ENCODE measurements at regions not wholly inside any gene's neighbourhood (a gene's known extent, or its start where the extent isn't known, plus 50 kb on each side); places are given as distances from the start of the nearest gene placed in this dataset.
A peak's percentile ranks its signal among the peaks of the same experiment; 100 is the strongest.

DNA sequence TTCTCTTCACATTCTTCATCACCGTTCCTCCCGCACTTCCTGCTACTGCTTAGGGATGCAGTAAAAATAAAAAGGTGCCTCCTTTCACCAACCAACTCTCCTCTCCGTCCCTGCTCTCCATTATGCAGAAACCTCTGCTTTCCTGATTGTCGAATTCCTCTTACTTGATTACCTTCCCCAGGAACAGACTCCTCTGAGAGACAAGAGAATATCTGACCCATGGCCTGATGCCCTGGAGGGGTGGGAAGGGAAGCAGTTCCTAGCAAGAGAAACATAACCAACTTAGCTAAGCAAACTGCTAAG is 80.9 kb downstream of the TRIM29 start:
- H3K36me3 ChIP-seq (ENCODE audit: control insufficient read depth in 4 of 4, insufficient read depth in 3 of 4, low read depth in 1 of 4, low read length in 3 of 4): no peaks in the 10 kb centered on the region
- no peak overlapping the region for H3K4me3 ChIP-seq (ENCODE audit: low read depth in 1 of 3, low read length in 3 of 3)
- H3K27ac ChIP-seq (ENCODE audit: low read depth in 1 of 2, low read length in 2 of 2): no peak overlapping the region
- no peak overlapping the region for H3K9ac ChIP-seq (ENCODE audit: low read depth in 1 of 2, low read length in 2 of 2)
- no peaks in the 10 kb centered on the region for H3K4me1 ChIP-seq (ENCODE audit: control insufficient read depth in 4 of 4, insufficient read depth in 4 of 4, low read length in 3 of 4)
- peak; percentile 6 for DNase-seq (ENCODE audit: low spot score)
- H3K9me3 ChIP-seq (ENCODE audit: control insufficient read depth in 4 of 4, low read length in 3 of 4): peaks cover 0 to 4% (median 1%) of the 10 kb centered on the region in 4 donors
- TF ChIP-seq RXRA (IDR thresholded peaks at IDR 0.05): no peak
- no peak for TF ChIP-seq EGR1 (IDR thresholded peaks at IDR 0.05; ENCODE audit: low read depth in 2 of 2)
- TF ChIP-seq TAF1 (conservative IDR thresholded peaks at IDR 0.05): no peak
- WGBS: 83% methylated on average over 4 of the region's 4 CpGs
- peaks cover 0 to 2% (median 0%) of the 10 kb centered on the region in 4 donors for H3K27me3 ChIP-seq (ENCODE audit: control insufficient read depth in 4 of 4, insufficient read depth in 4 of 4, low read length in 3 of 4)

DNA sequence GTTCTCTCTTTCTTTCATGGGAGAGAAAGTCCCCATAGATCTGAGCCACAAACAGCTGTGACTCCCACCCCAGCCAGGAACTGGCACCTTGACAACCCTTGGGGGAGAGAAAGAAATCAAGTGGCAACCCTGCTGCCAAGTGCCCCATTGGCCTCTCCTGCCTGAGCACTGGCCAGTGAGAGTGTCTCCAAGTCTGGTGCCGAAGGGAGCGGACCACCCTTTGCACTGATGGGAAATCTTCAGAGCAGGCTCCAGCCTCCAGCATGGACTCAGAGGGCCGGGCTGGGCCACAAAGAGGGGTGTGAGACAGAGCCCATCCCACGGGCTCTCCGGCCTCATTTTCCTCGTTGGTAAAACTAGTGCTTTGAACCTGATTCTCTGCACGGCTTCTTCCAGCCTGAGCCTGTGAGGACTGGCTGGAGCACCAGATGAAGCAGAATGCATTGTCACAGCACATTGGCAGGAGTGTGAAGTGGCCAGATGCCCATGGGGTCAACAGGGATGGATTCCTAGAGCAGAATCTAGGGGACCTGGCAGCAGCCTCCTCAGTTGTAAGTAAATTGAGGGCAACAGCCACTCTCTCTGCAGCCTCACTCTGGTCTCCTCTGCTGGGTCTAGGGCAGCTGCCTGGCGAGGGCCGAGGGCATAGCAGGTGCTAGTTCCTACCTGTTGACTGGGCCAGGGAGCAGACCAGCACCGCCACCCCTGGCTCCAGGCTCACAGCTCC is 81.4 kb downstream of the TRIM29 start:
- H3K27me3 ChIP-seq (ENCODE audit: control insufficient read depth in 4 of 4, insufficient read depth in 4 of 4, low read length in 3 of 4): peaks cover 0 to 2% (median 0%) of the 10 kb centered on the region in 4 donors
- WGBS: 87% methylated on average over 10 of the region's 10 CpGs
- no peak overlapping the region for H3K27ac ChIP-seq (ENCODE audit: low read depth in 1 of 2, low read length in 2 of 2)
- no peak overlapping the region for H3K9ac ChIP-seq (ENCODE audit: low read depth in 1 of 2, low read length in 2 of 2)
- H3K9me3 ChIP-seq (ENCODE audit: control insufficient read depth in 4 of 4, low read length in 3 of 4): peaks cover 0 to 4% (median 1%) of the 10 kb centered on the region in 4 donors
- no peaks in the 10 kb centered on the region for H3K36me3 ChIP-seq (ENCODE audit: control insufficient read depth in 4 of 4, insufficient read depth in 3 of 4, low read depth in 1 of 4, low read length in 3 of 4)
- DNase-seq (ENCODE audit: low spot score): peak; percentile 29
- no peaks in the 10 kb centered on the region for H3K4me1 ChIP-seq (ENCODE audit: control insufficient read depth in 4 of 4, insufficient read depth in 4 of 4, low read length in 3 of 4)
- no peak overlapping the region for H3K4me3 ChIP-seq (ENCODE audit: low read depth in 1 of 3, low read length in 3 of 3)
- TF ChIP-seq GABPA (IDR thresholded peaks at IDR 0.05 in 1 of 2, conservative IDR thresholded peaks at IDR 0.05 in 1 of 2) (no peak), RAD21 (IDR thresholded peaks at IDR 0.05) (no peak), JUND (IDR thresholded peaks at IDR 0.05) (no peak), REST (IDR thresholded peaks at IDR 0.05) (no peak), NR2F2 (IDR thresholded peaks at IDR 0.05) (no peak), FOXA2 (IDR thresholded peaks at IDR 0.05) (no peak), EGR1 (IDR thresholded peaks at IDR 0.05; ENCODE audit: low read depth in 2 of 2) (no peak), HNF4A (conservative IDR thresholded peaks at IDR 0.05) (no peak), RXRA (IDR thresholded peaks at IDR 0.05) (no peak), SP1 (IDR thresholded peaks at IDR 0.05) (no peak), TAF1 (conservative IDR thresholded peaks at IDR 0.05) (no peak), HNF4G (IDR thresholded peaks at IDR 0.05) (no peak), FOXA1 (IDR thresholded peaks at IDR 0.05) (no peak), YY1 (IDR thresholded peaks at IDR 0.05) (no peak)
- TF ChIP-seq, protein P1, sequence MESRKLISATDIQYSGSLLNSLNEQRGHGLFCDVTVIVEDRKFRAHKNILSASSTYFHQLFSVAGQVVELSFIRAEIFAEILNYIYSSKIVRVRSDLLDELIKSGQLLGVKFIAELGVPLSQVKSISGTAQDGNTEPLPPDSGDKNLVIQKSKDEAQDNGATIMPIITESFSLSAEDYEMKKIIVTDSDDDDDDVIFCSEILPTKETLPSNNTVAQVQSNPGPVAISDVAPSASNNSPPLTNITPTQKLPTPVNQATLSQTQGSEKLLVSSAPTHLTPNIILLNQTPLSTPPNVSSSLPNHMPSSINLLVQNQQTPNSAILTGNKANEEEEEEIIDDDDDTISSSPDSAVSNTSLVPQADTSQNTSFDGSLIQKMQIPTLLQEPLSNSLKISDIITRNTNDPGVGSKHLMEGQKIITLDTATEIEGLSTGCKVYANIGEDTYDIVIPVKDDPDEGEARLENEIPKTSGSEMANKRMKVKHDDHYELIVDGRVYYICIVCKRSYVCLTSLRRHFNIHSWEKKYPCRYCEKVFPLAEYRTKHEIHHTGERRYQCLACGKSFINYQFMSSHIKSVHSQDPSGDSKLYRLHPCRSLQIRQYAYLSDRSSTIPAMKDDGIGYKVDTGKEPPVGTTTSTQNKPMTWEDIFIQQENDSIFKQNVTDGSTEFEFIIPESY (IDR thresholded peaks at IDR 0.05): no peak
- TF ChIP-seq, protein P2, sequence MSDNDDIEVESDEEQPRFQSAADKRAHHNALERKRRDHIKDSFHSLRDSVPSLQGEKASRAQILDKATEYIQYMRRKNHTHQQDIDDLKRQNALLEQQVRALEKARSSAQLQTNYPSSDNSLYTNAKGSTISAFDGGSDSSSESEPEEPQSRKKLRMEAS (IDR thresholded peaks at IDR 0.05): no peak
- TF ChIP-seq, protein P3, sequence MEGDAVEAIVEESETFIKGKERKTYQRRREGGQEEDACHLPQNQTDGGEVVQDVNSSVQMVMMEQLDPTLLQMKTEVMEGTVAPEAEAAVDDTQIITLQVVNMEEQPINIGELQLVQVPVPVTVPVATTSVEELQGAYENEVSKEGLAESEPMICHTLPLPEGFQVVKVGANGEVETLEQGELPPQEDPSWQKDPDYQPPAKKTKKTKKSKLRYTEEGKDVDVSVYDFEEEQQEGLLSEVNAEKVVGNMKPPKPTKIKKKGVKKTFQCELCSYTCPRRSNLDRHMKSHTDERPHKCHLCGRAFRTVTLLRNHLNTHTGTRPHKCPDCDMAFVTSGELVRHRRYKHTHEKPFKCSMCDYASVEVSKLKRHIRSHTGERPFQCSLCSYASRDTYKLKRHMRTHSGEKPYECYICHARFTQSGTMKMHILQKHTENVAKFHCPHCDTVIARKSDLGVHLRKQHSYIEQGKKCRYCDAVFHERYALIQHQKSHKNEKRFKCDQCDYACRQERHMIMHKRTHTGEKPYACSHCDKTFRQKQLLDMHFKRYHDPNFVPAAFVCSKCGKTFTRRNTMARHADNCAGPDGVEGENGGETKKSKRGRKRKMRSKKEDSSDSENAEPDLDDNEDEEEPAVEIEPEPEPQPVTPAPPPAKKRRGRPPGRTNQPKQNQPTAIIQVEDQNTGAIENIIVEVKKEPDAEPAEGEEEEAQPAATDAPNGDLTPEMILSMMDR (IDR thresholded peaks at IDR 0.05; ENCODE audit: low read depth, low read length, missing input control): no peak
- TF ChIP-seq, protein P4, sequence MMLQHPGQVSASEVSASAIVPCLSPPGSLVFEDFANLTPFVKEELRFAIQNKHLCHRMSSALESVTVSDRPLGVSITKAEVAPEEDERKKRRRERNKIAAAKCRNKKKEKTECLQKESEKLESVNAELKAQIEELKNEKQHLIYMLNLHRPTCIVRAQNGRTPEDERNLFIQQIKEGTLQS (IDR thresholded peaks at IDR 0.05): no peak

Measured in liver (tissue), 8 donors.